ENCODE measurements at regions not wholly inside any gene's neighbourhood (a gene's known extent, or its start where the extent isn't known, plus 50 kb on each side); places are given as distances from the start of the nearest gene placed in this dataset.
"Not testable (repeated sequence)": the region's sequence is repeated elsewhere in the genome, so short reads cannot be mapped to it uniquely, and the experiment has no call there.

DNA sequence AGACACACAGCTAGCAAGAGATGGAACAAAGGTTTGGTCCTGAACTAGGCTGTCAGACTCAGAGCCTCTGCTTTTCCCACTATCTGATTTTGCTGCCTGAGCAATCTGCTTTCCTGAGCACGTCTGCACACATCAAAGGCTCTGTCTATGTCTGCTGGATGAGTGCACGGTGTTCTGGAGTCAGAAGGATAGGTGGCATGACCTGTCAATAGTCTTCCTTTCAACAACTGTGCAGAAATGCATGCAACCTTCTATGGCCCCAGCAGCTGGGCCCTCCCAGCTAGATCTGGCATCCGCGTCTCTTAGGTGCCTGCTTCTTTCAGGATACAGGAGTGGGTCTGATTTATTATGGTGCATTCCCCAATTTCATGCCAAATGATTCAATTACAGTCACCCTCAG is 138.3 kb downstream of the UTP18 start:
- TF ChIP-seq POLR2A (IDR thresholded peaks at IDR 0.05; ENCODE audit: low read depth, low read length) = no peak
- FAIRE-seq (no peak), DNase-seq (ENCODE audit: insufficient read length, low spot score) (no peak)

DNA sequence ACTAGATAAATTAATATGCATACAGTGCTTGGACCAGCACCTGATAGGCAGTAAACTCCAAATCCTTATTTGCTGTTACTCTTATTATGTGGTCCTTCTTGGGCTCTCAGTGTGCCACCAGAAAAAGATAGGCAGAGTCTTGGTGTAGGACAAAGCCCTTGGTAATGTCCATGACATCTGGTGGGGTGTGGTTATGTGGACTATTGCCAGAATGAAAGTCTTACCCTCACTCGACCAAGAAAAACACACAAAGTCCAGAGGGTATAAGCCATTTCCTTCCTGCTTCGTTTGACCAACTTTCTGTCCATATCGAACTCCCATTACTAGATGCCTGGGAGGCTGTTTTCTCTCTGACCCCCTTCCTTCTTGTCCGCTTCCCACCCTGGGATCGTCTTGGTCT is 140.9 kb downstream of the UTP18 start:
- DNase-seq (ENCODE audit: insufficient read length, low spot score) = no peak
- no peak for TF ChIP-seq POLR2A (IDR thresholded peaks at IDR 0.05; ENCODE audit: low read depth, low read length)
- FAIRE-seq = no peak

DNA sequence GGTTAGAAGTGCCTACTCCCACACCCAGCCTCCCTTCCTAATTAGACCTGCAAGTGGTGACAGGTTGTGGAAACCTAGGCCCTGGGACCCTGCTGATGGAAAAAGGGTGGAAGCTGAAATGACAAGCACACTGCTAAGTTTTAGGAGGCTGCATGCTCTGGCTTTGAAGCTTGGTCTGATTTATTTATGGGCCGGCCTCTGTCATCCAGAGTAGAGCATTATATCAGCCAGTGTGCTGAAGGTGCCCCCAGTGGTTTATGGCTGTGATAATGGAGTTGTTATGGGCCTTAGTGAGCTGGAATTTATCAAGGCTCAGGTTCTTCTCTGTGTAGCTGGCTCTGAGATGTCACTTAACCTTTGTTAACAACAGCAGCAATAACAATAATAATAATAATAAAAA is 142.6 kb downstream of the UTP18 start:
- DNase-seq (ENCODE audit: insufficient read length, low spot score) (no peak), FAIRE-seq (no peak)
- no peak for TF ChIP-seq POLR2A (IDR thresholded peaks at IDR 0.05; ENCODE audit: low read depth, low read length)

DNA sequence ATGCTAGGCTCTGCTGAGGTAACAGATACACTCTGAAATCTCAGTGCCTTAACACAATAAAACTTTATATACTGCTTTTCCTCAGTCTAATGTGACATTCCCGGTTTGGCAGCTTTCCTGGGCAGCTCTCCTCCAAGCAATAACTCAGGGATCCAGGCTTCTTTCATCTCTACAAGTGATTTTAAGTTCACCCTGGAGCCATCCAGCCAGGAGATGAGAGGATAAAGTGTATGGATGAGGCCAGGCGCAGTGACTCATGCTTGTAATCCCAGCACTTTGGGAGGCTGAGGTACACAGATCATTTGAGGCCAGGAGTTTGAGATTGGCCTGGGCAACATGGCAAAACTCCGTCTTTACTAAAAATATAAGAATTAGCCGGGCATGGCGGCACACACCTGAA is 147.2 kb downstream of the UTP18 start:
- DNase-seq (ENCODE audit: insufficient read length, low spot score) (no peak), FAIRE-seq (no peak)
- no peak for TF ChIP-seq POLR2A (IDR thresholded peaks at IDR 0.05; ENCODE audit: low read depth, low read length)

DNA sequence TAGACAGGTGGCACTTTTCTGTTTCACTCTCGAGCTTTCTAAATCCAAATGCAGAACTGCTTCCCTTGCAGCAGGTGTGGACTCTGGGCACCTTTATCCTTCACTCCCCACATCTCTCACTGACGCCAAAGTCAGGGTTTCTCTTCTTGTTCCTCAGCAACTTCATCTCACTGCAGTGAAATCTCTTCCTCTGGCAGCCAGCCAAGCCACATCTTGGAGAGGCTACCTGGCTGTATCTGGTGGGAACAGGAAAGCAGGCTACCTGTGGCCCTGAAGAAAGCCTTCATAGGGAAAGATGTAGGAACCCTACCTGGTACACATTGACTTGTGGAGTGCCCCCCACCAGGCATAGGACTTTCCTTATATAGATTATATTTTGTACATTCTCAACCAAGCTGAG is 159.1 kb downstream of the UTP18 start:
- DNase-seq (ENCODE audit: insufficient read length, low spot score) (no peak), FAIRE-seq (no peak)
- TF ChIP-seq POLR2A (IDR thresholded peaks at IDR 0.05; ENCODE audit: low read depth, low read length) = no peak

DNA sequence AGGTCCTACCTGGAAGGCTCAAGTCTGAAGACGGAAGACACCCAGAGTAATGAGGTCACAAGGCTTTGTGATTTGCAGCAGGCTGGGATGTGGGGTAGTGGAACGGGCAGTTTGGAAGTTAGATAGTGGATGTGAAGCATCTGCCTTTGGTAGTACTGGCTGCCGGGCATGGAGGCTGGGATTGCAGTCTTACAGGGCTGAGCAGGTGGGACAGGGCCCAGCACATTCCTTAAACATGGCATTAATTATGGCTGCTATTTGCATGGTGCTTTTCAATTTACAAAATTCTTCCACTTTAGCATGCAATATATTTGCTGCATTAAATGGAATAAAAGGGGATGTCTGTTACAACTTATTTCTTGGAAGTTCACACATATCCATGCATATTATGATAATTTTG is 161.2 kb downstream of the UTP18 start:
- TF ChIP-seq POLR2A (IDR thresholded peaks at IDR 0.05; ENCODE audit: low read depth, low read length) = no peak
- DNase-seq (ENCODE audit: insufficient read length, low spot score) = no peak
- no peak for FAIRE-seq

DNA sequence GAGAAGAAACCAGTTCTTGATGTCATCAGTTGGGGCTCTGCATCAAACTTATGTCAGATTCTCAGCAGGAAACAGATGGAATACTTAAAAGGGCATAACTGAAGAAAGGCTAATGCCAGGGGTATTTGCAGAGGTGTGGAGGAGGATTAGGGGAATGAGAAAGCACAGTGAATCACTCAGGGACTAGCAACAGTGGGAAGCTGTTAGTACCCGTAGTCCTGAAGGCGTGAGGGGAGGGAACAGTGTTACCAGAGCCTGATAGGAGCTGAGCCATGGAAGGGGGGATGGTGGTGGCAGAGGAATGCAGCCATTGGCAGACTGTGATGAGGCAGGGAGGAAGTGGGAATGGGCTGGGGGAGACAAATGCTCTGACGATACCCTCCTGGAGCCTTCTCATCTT is 162.3 kb downstream of the UTP18 start:
- no peak for DNase-seq (ENCODE audit: insufficient read length, low spot score)
- no peak for TF ChIP-seq POLR2A (IDR thresholded peaks at IDR 0.05; ENCODE audit: low read depth, low read length)
- no peak for FAIRE-seq

DNA sequence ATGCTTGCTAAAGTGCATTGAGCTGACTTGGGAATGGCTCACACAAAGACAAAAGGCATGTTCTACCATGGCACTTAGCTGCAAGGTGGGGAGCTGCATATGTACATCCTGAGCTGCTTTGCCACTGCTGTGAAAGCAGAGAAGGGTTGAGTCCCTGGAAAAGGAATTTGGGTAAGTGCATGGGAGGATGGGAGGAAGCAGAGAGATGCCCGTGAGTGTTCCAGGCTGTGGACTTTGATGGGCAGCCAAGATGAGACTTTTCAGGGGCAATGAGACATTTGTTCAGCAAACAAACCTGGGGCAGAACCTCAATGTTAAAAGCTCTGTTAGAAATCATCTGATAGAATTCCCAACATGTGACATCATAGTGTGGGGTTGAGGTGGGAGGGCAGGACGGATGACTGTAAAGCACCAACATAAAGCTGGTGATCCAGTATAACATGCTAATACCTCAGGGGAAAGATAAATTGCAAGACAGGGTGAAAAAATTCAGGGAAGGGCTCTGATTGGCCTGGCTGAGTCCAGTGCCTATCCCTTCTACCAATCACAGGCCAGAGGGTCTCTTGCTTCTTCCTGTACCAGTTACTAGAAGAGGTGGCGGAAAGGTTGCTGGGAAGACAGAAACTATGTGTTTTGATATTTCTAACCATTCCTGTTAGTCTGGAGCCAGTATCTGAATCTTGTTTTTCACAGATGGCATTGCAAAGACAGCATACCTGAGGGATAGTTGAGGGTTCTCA is 163.2 kb downstream of the UTP18 start:
- DNase-seq (ENCODE audit: insufficient read length, low spot score) = no peak
- no peak for TF ChIP-seq POLR2A (IDR thresholded peaks at IDR 0.05; ENCODE audit: low read depth, low read length)
- no peak for FAIRE-seq

DNA sequence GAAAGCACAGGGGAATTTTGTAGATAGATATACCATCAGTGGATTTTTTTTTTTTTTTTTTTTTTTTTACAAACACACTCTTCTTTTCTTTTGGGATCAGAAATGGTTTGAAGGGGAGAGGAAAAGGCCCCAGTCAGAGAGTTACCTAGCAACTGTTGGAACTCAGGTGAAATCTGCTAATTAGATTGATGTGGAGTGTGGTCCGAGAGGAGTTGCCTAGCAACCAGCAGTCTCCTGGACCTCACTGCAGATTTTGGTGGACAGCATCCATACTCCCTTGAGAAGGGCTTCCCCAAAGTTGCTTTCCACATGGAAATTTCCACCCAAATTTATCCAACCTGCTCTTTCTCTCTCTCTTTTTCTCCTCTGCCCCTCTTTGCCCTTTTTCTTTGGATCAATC is 165.4 kb downstream of the UTP18 start:
- DNase-seq (ENCODE audit: insufficient read length, low spot score) = no peak
- FAIRE-seq = no peak
- TF ChIP-seq POLR2A (IDR thresholded peaks at IDR 0.05; ENCODE audit: low read depth, low read length) = no peak

DNA sequence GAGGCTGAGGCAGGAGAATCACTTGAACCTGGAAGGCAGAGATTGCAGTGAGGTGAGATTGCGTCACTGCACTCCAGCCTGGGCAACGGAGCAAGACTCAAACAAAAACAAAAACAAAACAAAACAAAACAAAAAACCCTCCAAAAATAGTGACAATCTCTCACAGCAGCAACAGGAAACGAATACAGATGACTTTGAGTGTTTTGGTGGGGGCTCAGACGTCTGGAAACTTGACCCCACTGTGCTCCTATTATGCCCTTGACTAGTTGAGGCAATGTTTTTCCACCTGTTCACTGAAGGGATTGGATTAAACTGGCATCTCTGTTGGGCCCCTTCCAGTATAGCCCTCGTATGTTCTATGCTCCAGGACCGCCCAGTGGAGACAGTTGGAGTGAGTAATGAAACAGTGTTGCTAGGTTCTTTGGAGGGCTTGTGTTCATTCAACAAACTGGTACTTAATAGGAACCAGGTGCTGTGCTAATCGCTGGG is 167.0 kb downstream of the UTP18 start:
- no peak for DNase-seq (ENCODE audit: insufficient read length, low spot score)
- no peak for FAIRE-seq
- TF ChIP-seq POLR2A (IDR thresholded peaks at IDR 0.05; ENCODE audit: low read depth, low read length) = no peak

DNA sequence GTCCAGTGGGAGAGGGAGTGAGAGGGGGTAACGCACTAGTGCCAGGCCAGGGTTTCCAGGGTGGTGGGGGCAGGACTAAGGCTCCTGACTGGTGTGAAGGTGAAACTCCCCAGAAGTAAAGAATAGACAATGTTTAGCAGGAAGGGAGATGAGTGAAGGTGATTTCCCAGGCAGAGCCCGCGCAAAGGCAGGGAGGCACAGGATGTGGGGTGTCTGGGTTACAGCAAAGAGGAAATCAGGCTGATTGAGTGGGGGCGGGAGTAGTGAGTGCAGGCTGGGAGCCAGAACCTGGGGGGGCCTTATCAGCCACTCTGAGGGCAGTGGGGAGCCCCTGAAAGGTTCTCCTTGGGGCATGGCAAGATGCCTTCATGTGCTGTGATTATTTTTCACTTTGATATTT is 167.5 kb downstream of the UTP18 start:
- FAIRE-seq (no peak), DNase-seq (ENCODE audit: insufficient read length, low spot score) (no peak)
- no peak for TF ChIP-seq POLR2A (IDR thresholded peaks at IDR 0.05; ENCODE audit: low read depth, low read length)

DNA sequence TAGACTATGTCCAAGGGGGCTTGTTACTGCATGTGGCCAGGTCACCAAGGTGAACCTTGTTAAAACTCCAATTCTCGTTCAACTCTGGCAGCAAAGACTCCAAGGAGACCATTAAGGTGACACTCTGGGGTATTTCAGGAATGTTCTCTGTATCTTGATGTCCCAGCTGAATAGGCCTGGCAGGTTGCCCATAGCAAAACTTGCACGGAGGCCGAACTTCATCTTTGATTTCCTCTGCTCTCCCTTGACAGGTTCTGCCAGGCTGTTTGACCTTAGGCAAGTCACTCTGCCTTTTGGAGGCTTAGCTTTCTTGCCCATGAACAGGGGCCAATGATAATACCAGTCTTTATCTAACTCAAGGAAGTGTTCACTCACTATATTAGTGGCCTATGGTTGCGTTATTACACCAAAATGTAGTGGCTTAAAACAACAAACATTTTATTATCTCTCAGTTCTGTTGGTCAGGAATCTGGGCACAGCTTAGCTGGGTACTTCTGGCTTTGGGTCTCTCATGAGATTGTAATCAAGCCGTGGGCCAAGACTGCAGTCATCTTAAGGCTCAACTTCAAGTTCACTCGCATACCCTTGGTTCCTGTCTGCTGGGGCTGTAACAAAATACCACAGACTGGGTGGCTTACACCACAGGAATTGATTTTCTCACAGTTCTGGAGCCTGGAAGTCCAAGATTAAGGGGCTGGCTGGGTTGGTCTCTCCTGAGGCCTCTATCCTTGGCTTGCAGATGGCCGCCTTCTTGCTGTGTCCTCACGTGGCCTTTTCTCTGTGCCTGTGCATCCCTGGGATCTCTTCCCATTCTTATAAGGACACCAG is 168.5 kb downstream of the UTP18 start:
- no peak for TF ChIP-seq POLR2A (IDR thresholded peaks at IDR 0.05; ENCODE audit: low read depth, low read length)
- DNase-seq (ENCODE audit: insufficient read length, low spot score) = no peak
- no peak for FAIRE-seq

DNA sequence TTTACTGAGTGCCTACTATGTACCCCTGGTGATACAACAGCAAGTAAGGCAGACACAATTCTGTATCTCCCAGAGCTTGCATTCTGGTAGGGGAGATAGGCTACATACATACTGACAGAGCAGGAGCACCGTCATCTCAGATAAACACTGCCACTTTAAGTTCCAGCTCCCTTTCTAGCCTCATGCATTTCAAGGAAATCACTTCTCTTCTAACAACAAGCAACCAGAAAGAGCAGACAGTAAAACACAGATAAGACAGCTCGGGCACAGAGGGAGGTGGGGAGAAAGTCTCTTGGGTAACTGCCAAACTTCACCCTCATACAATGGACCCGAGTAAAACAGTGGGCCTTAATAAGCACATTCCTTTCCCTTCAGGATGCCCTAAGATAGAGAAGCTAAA is 169.6 kb downstream of the UTP18 start:
- not testable (repeated sequence) for FAIRE-seq; DNase-seq (ENCODE audit: insufficient read length, low spot score)

DNA sequence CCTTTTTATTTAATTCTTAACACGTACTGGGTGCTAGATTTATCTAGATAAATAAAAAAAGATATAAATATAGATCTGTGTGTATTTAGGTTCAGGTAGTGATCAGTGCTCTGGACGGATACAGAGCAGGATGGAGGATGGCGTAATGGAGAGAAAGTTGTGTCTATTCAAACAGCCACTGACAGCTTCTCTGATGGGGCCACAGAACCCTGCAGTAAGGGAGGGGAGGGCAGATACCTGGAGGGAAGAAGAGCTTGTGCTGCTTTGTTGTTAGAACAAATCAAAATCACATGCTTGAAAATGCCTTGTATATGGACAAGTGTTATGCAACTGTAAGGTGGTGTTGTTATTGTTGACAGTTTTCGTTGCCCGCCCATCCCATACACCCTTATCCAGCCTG is 170.2 kb downstream of the UTP18 start:
- no peak for TF ChIP-seq POLR2A (IDR thresholded peaks at IDR 0.05; ENCODE audit: low read depth, low read length)
- DNase-seq (ENCODE audit: insufficient read length, low spot score) (no peak), FAIRE-seq (no peak)

All from H54 (cell line).